Neural cell (in vitro differentiated cells): ENCODE measurements at regions not wholly inside any gene's neighbourhood (a gene's known extent, or its start where the extent isn't known, plus 50 kb on each side); places are given as distances from the start of the nearest gene placed in this dataset.

Source experiments
- H2AFZ ChIP-seq: fragments of 200-600, 300-800 bp; sonication (generic), shearing (Covaris generic); 2 replicates; pipeline ENCODE4 v1.6.0; 2014; ENCODE audit warnings: low read depth, mild to moderate bottlenecking, antibody characterized with exemption, low read length, moderate library complexity
- H3F3A ChIP-seq: fragments of 200-600 bp; shearing (Covaris generic); 2 replicates; pipeline ENCODE4 v1.6.1; 2016; ENCODE audit warnings: mild to moderate bottlenecking, moderate library complexity, mixed read lengths, antibody characterized with exemption, low read length; ENCODE audit not compliant: insufficient read depth, poor library complexity, severe bottlenecking
- H3K27ac ChIP-seq: fragments of 200-600, 300-800 bp; sonication (generic), shearing (Covaris generic); 2 replicates; pipeline ENCODE4 v1.5.1; 2014; ENCODE audit warnings: mild to moderate bottlenecking, low read length, moderate library complexity
- H3K27me3 ChIP-seq: fragments of 300-800, 200-600 bp; sonication (generic), shearing (Covaris generic); 2 replicates; pipeline ENCODE4 v1.6.0; 2014; ENCODE audit warnings: mild to moderate bottlenecking, low read depth, low read length, moderate library complexity; ENCODE audit not compliant: insufficient read depth
- H3K36me3 ChIP-seq: fragments of 300-800, 200-600 bp; sonication (generic), shearing (Covaris generic); 2 replicates; pipeline ENCODE4 v1.5.1; 2014; ENCODE audit warnings: mild to moderate bottlenecking, antibody characterized with exemption, low read length, moderate library complexity; ENCODE audit not compliant: insufficient read depth
- H3K4me2 ChIP-seq: fragments of 300-800, 200-600 bp; sonication (generic), shearing (Covaris generic); 2 replicates; pipeline ENCODE4 v1.6.0; 2014; ENCODE audit warnings: mild to moderate bottlenecking, low read length
- H3K4me3 ChIP-seq: fragments of 300-800, 200-600 bp; sonication (generic), shearing (Covaris generic); 2 replicates; pipeline ENCODE4 v1.5.1; 2014; ENCODE audit warnings: mild to moderate bottlenecking, low read length, moderate library complexity
- H3K79me2 ChIP-seq: fragments of 200-600 bp; shearing (Covaris generic); replicated peaks from 2 replicates; pipeline ENCODE4 v1.6.0; 2014; ENCODE audit warnings: mild to moderate bottlenecking, low read length, moderate library complexity; ENCODE audit not compliant: insufficient read depth
- H3K9ac ChIP-seq: fragments of 300-800, 200-600 bp; sonication (generic), shearing (Covaris generic); 2 replicates; pipeline ENCODE4 v1.6.1; 2016; ENCODE audit warnings: mild to moderate bottlenecking, low read length, mixed read lengths
- H3K9me2 ChIP-seq: fragments of 200-600 bp; shearing (Covaris generic); 2 replicates; pipeline ENCODE4 v1.6.1; 2016; ENCODE audit warnings: mild to moderate bottlenecking, low read length, mixed read lengths; ENCODE audit not compliant: insufficient read depth
- H3K9me3 ChIP-seq: fragments of 200-600, 300-800 bp; sonication (generic), shearing (Covaris generic); 2 replicates; pipeline ENCODE4 v1.6.1; 2016; ENCODE audit warnings: mild to moderate bottlenecking, mixed run types, low read length, moderate library complexity, mixed read lengths
- H4K20me1 ChIP-seq: fragments of 200-600 bp; shearing (Covaris generic); 2 replicates; pipeline ENCODE4 v1.6.1; 2016; ENCODE audit warnings: mild to moderate bottlenecking, mixed run types; ENCODE audit not compliant: insufficient read depth
- CTCF ChIP-seq: fragments of 450-650 bp; IDR thresholded peaks from 2 replicates; pipeline ENCODE4 v1.5.1; 2014; ENCODE audit warnings: antibody characterized with exemption, mild to moderate bottlenecking, moderate library complexity; ENCODE audit not compliant: poor library complexity, severe bottlenecking
- EP300 ChIP-seq: fragments of 450-650 bp; conservative IDR thresholded peaks from 2 replicates; pipeline ENCODE4 v1.6.1; 2014; ENCODE audit warnings: antibody characterized with exemption, mild to moderate bottlenecking, moderate library complexity; ENCODE audit not compliant: poor library complexity, severe bottlenecking
- EZH2 ChIP-seq: fragments of 200-600, 300-800 bp; shearing (Covaris generic), sonication (generic); IDR thresholded peaks from 2 replicates; pipeline ENCODE4 v1.6.1; 2014; ENCODE audit warnings: antibody characterized with exemption, low read length, borderline replicate concordance, mild to moderate bottlenecking; ENCODE audit not compliant: insufficient read depth, poor library complexity, severe bottlenecking
- MXI1 ChIP-seq: fragments of 450-650 bp; conservative IDR thresholded peaks from 2 replicates; pipeline ENCODE4 v1.6.1; 2014; ENCODE audit warnings: antibody characterized with exemption, mild to moderate bottlenecking; ENCODE audit not compliant: poor library complexity, severe bottlenecking
- POLR2AphosphoS5 ChIP-seq: IDR thresholded peaks from 2 replicates; pipeline ENCODE4 v1.6.1; 2012
- RAD21 ChIP-seq: fragments of 450-650 bp; conservative IDR thresholded peaks from 2 replicates; pipeline ENCODE4 v1.6.1; 2014; ENCODE audit warnings: antibody characterized with exemption, mild to moderate bottlenecking, moderate library complexity
- REST ChIP-seq: IDR thresholded peaks from 2 replicates; pipeline ENCODE4 v1.6.1; 2012; ENCODE audit warnings: borderline replicate concordance
- SMC3 ChIP-seq: fragments of 450-650 bp; conservative IDR thresholded peaks from 2 replicates; pipeline ENCODE4 v1.6.1; 2014; ENCODE audit warnings: antibody characterized with exemption, mild to moderate bottlenecking, moderate library complexity; ENCODE audit not compliant: poor library complexity
- TAF1 ChIP-seq: IDR thresholded peaks from 2 replicates; pipeline ENCODE4 v1.6.1; 2012; ENCODE audit warnings: low read depth

- no peaks in the 10 kb centered on the region for H3K27me3 ChIP-seq
Measured at GRCh38 chr15:93203036-93203435, 114.0 kb upstream of the RGMA start.

GRCh38 chr15:93202405-93202804 lies 113.4 kb upstream of the RGMA start:
- H3K27me3 ChIP-seq: no peaks in the 10 kb centered on the region
- H3K9ac ChIP-seq: no peak overlapping the region
- H3K9me3 ChIP-seq: no peaks in the 10 kb centered on the region
- no peaks in the 10 kb centered on the region for H4K20me1 ChIP-seq
- H3K4me2 ChIP-seq: no peak overlapping the region
- H3F3A ChIP-seq: no peaks in the 10 kb centered on the region
- H3K9me2 ChIP-seq: no peaks in the 10 kb centered on the region
- H3K4me3 ChIP-seq: no peak overlapping the region
- no peak overlapping the region for H2AFZ ChIP-seq
- no peak overlapping the region for H3K27ac ChIP-seq
- H3K36me3 ChIP-seq: no peaks in the 10 kb centered on the region
- no peaks in the 10 kb centered on the region for H3K79me2 ChIP-seq
- TF ChIP-seq EP300 (no peak), TAF1 (no peak), RAD21 (no peak), SMC3 (no peak), CTCF (no peak), REST (no peak), MXI1 (no peak)

More at GRCh38 chr15:93203036-93203435, 114.0 kb upstream of the RGMA start:
- Histone ChIP-seq H3K27ac (no peak overlapping the region), H3K9me3 (no peaks in the 10 kb centered on the region), H3K9me2 (no peaks in the 10 kb centered on the region), H3F3A (no peaks in the 10 kb centered on the region), H3K79me2 (no peaks in the 10 kb centered on the region), H3K4me2 (no peak overlapping the region), H3K4me3 (no peak overlapping the region), H2AFZ (no peak overlapping the region), H3K36me3 (no peaks in the 10 kb centered on the region), H4K20me1 (no peaks in the 10 kb centered on the region), H3K9ac (no peak overlapping the region)
- no peak for TF ChIP-seq SMC3
- TF ChIP-seq CTCF: no peak
- TF ChIP-seq TAF1: no peak
- TF ChIP-seq EP300: no peak
- no peak for TF ChIP-seq POLR2AphosphoS5
- no peak for TF ChIP-seq RAD21
- no peak for TF ChIP-seq REST
- no peak for TF ChIP-seq MXI1
- no peak for TF ChIP-seq EZH2
